NB4 (cell line): ENCODE measurements at regions not wholly inside any gene's neighbourhood (a gene's known extent, or its start where the extent isn't known, plus 50 kb on each side); places are given as distances from the start of the nearest gene placed in this dataset.

Experiments used
- CTCF ChIP-seq: IDR thresholded peaks from one replicate; pipeline ENCODE4 v1.5.1; 2012; ENCODE audit warnings: low read depth, low read length
- POLR2A ChIP-seq: IDR thresholded peaks from 2 replicates; pipeline ENCODE4 v1.6.1; 2011; ENCODE audit warnings: mild to moderate bottlenecking; ENCODE audit not compliant: insufficient read length; ENCODE audit errors: extremely low read depth

- no peak for TF ChIP-seq POLR2A
- no peak for TF ChIP-seq CTCF
These were observed 137.2 kb downstream of the OMA1 start for GRCh38 chr1:58409336-58409735.
